GM19025 (cell line): ENCODE measurements at regions not wholly inside any gene's neighbourhood (a gene's known extent, or its start where the extent isn't known, plus 50 kb on each side); places are given as distances from the start of the nearest gene placed in this dataset.
"Not testable (repeated sequence)": the region's sequence is repeated elsewhere in the genome, so short reads cannot be mapped to it uniquely, and the experiment has no call there.

Experiments
- ATAC-seq: cut with Tn5 transposase; IDR thresholded peaks from one replicate; pipeline ENCODE4 v1.9.1; 2021; ENCODE audit warnings: mild to moderate bottlenecking, low read depth, moderate library complexity; ENCODE audit not compliant: unreplicated experiment

DNA sequence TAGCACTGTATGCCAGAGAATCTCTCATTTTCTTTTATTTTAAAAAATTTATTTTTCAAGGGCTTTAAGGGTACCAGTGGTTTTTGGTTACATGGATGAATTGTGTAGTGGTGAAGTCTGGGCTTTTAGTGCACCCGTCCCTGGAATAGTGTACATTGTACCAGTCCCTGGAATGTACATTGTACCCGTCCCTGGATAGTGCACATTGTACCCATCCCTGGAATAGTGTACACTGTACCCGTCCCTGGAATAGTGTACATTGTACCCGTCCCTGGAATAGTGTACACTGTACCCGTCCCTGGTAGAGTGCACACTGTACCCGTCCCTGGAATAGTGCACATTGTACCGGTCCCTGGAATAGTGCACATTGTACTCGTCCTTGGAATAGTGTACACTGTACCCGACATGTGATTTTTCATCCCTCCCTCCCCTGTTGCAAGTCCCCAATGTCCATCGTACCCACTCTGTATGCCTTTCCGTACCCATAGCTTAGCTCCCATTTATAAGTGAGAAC is 56.1 kb upstream of the HELT start:
- no peak for ATAC-seq

DNA sequence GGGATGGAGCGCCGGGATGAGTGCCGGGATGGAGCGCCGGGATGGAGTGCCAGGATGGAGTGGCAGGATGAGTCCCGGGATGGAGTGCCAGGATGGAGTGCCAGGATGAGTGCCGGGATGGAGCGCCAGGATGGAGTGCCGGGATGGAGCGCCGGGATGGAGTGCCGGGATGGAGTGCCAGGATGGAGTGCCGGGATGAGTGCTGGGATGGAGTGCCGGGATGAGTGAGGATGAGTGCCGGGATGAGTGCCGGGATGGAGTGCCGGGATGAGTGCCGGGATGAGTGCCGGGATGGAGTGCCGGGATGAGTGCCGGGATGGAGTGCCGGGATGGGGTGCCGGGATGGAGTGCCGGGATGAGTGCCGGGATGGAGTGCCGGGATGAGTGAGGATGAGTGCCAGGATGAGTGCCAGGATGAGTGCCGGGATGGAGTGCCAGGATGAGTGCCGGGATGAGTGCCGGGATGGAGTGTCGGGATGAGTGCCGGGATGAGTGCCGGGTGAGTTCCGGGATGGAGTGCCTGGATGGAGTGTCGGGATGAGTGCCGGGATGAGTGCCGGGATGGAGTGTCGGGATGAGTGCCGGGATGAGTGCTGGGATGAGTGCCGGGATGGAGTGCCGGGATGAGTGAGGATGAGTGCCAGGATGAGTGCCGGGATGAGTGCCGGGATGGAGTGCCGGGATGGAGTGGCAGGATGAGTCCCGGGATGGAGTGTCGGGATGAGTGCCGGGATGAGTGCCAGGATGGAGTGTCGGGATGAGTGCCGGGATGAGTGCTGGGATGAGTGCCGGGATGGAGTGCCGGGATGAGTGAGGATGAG is 52.9 kb upstream of the HELT start:
- ATAC-seq, result not testable (repeated sequence)

- not testable (repeated sequence) for ATAC-seq
These were observed 52.1 kb upstream of the HELT start for GRCh38 chr4:184966051-184966691.

DNA sequence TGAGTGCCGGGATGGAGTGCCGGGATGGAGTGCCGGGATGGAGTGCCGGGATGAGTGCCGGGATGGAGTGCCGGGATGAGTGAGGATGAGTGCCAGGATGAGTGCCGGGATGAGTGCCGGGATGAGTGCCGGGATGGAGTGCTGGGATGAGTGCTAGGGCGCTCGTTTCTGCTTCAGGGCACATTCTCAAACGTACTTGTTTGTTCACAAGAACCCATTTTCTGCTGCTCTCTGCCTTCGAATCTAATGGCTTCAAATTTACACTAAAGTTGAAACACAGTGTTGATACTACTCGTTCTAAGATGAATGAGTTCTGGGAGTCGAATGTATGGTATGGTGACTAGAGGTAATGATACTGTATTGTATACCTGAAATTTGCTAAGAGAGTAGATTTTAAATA is 50.6 kb upstream of the HELT start:
- not testable (repeated sequence) for ATAC-seq

DNA sequence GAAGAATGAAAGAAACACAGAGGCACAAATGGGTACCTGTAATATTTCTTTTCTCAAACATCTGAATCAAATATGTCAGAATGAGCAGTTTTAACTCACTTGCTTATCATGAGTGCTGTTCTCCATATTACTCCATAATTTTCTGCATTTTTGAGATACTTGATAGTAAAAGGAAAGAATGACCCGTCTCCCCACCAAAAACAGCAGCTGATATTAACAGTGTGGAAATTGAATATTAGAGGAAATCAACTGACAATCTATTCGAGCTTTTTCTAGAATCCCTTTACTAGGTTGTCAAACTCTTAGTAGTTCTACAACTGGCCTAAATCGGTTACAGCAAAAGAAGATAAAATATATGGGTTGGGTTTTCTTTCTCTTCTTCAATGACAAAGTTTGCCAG is 49.9 kb upstream of the HELT start:
- no peak for ATAC-seq
